Astrocyte of the cerebellum (primary cell): ENCODE measurements at regions not wholly inside any gene's neighbourhood (a gene's known extent, or its start where the extent isn't known, plus 50 kb on each side); places are given as distances from the start of the nearest gene placed in this dataset.

ENCODE experiments used
- DNase-seq: peaks from one replicate; pipeline ENCODE4 v3.0.0-alpha.2; 2011; ENCODE audit warnings: low read depth
- H3K4me3 ChIP-seq: 2 replicates; pipeline ENCODE4 v1.5.1; 2011; ENCODE audit warnings: mild to moderate bottlenecking, low read depth, low read length, moderate library complexity
- in situ Hi-C: cut with HindIII; loops from 2 replicates; pipeline ENCODE4 v1.10.0; 2017; ENCODE audit warnings: low sequenced_read_pairs
- TF ChIP-seq, protein P1 (sequence below): IDR thresholded peaks from 2 replicates; pipeline ENCODE4 v1.5.1; 2012; ENCODE audit warnings: low read length, low read depth, moderate library complexity, mild to moderate bottlenecking; ENCODE audit errors: missing control alignments

DNA sequence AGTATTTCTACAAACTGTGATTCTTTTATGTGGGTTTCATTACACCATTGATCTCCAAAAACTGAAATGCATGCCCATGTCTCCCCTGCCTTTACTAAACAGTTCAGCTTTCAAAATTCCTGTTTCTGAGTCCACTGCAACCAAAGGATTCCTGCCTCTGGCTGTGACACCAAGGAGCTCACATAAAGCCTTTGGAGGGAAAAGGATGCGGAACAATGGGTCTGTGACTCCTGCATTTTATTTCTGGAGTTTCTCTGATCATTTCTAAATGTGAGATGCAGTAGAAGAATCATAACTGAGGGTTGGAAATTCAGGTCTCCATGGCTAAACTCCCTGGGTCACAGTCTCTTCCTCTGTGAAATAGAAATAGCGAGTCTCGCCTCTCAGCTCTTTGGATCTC lies 149.5 kb downstream of the MEX3B start:
- TF ChIP-seq, protein P1, sequence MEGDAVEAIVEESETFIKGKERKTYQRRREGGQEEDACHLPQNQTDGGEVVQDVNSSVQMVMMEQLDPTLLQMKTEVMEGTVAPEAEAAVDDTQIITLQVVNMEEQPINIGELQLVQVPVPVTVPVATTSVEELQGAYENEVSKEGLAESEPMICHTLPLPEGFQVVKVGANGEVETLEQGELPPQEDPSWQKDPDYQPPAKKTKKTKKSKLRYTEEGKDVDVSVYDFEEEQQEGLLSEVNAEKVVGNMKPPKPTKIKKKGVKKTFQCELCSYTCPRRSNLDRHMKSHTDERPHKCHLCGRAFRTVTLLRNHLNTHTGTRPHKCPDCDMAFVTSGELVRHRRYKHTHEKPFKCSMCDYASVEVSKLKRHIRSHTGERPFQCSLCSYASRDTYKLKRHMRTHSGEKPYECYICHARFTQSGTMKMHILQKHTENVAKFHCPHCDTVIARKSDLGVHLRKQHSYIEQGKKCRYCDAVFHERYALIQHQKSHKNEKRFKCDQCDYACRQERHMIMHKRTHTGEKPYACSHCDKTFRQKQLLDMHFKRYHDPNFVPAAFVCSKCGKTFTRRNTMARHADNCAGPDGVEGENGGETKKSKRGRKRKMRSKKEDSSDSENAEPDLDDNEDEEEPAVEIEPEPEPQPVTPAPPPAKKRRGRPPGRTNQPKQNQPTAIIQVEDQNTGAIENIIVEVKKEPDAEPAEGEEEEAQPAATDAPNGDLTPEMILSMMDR: no peak
- no peak overlapping the region for H3K4me3 ChIP-seq
- in situ Hi-C loops: no loop called here
- no peak for DNase-seq

DNA sequence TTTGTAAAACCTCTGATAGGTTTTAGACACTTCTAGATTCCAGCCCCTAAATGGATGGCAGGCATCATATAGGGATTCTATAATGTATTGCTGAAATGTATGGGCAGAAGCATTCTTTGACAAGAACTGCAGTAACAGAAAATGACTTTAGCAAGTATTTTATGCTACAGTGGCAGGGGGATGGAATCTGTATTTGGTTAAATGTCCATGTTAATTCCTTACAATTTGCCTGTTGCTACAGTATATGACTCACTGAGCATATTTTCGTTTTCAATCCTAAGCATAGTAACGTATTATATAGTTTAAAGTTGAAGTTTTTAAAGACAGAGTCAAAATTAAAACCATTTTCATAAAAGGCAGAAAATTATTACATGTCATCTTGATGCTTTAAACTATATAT lies 150.1 kb downstream of the MEX3B start:
- in situ Hi-C loops: no loop called here
- DNase-seq: no peak
- TF ChIP-seq, protein P1: no peak
- no peak overlapping the region for H3K4me3 ChIP-seq

DNA sequence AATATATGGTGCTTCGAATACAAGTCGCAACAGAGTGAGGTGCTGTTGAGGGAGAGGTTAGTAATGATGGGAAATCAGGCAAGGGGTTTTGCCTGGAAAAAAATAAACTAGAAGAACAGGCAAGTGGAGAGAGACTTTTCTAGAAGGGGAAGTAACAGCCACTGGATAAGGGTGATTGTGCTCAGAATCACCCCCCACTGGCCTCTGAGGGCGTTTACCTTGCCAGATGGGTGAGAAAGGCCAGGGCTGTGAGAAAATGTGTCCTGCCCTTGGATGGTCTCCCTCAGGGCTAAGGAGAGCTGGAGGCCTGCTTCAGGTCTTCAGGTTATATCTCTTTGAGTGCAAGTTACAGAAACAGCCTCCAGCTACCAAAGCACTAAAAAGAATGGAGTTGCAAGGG lies 151.8 kb downstream of the MEX3B start:
- in situ Hi-C loops: no loop called here
- TF ChIP-seq, protein P1: no peak
- DNase-seq: no peak
- no peak overlapping the region for H3K4me3 ChIP-seq

DNA sequence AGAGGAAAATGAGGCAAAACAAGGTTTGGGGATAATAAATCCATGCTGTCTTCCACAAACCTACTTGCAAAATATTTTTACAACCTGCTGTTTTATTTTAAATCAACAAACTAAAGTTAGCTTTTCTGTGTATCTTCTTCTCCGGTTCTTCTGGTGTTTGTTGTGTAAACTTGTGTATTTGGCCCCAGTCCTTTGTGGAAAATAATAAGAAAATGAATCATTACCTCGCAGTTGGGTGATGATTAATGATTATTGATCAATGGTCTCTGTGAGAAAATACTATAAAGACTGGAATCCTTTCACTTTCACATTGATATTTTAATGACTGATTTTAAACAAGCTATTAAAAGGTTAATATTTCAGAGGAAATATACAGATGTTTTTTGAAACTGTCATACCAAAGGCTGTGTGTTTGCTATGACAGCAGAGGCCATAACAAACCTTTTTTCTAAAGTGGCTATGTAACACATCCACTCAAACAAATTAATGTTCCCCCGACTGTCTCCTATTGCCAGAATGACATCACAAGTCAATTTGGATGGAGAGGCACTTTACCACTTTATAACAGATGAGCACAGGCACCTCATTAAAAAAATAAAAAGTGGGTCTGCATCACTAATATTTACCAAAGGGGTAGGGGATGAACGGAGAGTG lies 152.5 kb downstream of the MEX3B start:
- in situ Hi-C loops: no loop called here
- no peak overlapping the region for H3K4me3 ChIP-seq
- TF ChIP-seq, protein P1: no peak
- DNase-seq: no peak

DNA sequence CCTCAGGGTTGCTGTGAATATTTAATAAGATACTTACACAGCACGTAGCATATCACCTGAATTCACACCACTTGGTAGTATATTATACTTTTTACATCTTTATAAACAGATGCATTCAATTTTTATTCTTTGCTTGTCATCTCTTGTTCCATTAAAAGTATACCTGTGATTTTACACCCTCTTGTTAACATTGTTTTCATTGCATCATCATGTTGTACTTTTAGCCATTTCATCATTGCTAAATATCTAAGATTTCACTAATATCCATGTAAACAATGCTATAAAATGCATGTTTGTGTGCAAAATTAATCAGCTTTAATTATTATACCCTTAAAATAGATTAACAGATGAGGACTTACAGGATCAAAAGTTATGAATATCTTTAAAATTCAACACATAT lies 155.3 kb downstream of the MEX3B start:
- TF ChIP-seq, protein P1: no peak
- no peak for DNase-seq
- H3K4me3 ChIP-seq: no peak overlapping the region
- in situ Hi-C loops: no loop called here

DNA sequence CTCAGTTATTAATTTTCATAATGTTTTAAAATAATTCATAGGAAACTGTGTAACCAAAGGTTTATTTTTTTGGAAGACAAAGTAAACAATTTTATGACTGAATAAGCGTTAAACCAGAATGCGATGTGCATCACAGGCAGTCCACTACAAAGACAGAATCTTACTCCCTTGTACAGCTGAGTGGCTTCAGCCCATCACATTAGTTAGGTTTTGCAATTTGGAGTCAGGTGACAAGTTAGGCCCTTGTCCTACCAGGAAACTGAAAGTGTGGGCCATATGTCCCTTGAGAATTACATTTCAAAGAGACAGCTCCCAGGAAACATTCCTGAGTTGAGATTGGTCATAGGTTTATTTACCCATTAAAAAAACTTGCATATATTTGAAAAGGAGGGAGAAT lies 156.3 kb downstream of the MEX3B start:
- no peak for DNase-seq
- H3K4me3 ChIP-seq: no peak overlapping the region
- in situ Hi-C loops: no loop called here
- TF ChIP-seq, protein P1: no peak
